ENCODE measurements at regions not wholly inside any gene's neighbourhood (a gene's known extent, or its start where the extent isn't known, plus 50 kb on each side); places are given as distances from the start of the nearest gene placed in this dataset.
A peak's percentile ranks its signal among the peaks of the same experiment; 100 is the strongest.

DNA sequence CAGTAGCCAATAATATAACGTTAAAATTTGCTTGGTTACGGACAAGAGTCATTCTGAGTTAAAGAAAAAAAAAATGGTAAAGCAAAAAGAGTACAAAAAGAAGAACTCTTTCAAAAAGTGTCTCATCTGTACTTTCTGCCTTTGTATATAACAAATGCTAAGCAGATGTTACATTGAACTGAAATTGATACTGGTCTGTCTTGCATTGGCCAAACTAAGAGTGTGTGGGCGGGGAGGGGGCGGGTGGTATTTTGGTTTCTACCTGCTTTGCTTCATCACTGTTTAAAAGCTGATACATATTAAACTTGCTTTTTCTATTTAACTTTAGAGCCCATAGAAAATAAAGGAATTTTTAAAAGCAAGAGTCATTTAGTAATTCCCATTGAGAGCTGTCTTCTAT is 215.0 kb upstream of the THBS1 start:
- DNase-seq = no peak

DNA sequence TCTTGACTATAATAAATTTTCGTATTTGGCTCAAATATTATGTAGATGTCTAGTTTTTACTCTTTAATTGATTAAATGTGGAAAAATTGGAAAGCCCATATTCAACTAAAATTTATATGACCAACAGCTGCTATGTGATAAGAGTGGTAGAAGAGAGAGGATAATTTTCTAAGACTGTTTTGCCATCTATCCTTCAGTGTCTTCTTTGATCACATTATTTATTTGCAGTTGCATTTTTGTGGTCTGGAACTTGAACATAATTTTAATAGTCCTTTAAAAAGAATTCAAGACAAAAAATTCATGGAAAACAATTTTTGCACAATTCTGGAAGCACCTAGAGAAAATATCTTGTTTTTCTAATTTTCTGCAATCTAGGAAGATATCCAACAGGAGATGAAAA is 213.3 kb upstream of the THBS1 start:
- no peak for DNase-seq

DNA sequence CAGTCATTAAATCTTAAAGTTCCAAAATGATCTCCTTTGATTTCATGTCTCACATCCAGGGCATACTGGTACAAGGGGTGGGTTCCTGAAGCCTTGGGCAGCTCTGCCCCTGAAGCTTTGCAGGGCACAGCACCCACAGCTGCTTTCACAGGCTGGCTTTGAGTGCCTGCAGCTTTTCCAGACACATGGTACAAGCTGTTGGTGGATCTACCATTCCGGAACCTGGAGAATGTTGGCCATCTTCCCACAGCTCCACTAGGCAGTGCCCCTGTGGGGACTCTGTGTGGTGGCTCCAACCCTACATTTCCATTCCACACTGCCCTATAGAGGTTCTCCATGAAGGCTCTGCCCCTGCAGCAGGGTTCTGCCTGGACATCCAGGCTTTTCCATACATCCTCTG is 211.1 kb upstream of the THBS1 start:
- DNase-seq = no peak

DNA sequence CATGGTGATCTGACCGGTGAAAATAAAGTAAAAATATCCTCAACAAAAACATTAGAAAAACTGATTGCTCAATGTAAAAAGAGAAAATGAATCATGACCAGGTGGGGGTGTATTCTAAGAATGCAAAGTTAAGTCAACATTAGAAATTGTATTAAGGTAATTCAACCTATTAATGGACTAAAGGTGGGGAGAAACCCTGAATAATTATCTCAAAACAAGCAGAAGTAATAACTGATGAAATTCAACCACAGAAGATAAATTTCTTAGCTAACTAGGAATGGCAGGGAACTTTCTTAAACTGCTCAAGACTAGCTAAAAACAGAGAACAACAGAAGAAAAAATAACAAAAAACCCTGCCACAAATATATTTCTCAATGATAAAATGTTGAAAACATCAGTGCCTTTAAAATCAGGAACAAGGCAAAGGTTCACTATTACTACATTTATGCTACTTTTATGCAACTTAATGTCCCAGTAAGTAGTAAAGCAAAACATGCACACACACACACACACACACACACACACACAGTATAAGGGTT is 204.4 kb upstream of the THBS1 start:
- peak; percentile 34 for DNase-seq

DNA sequence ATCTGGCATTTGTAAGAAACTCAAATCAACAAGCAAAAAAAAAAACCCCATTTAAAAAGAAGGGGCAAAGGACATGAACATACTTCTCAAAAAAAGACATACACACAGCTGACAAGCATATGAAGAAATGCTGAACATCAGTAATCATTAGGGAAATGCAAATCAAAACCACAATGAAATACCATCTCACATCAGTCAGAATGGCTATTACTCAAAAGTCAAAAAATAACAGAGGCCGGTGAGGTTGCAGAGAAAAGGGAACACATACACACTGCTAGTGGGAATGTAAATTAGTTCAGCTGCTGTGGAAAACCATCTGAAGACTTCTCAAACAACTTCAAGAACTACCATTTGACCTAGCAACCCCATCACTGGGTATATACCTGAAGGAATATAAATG is 199.4 kb upstream of the THBS1 start:
- no peak for DNase-seq

DNA sequence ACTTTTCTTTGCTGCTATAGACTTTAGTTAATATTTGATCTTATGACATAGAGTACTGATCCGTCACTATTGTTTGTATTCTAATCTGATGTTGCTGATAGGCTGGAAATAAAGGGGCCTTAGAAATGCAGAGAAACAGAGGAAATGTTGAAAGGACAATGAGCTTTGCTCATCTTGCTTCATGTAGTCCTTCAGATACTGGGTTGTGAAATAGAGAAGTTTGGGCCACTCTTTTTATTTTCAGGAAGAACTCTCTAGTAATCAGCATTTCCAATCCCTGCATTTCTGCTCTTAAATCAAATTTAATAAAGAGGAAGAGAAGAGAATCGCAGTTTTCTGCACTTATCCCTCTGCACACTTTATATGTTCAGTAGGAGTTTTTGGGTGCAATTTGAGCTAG is 192.8 kb upstream of the THBS1 start:
- peak; percentile 26 for DNase-seq

DNA sequence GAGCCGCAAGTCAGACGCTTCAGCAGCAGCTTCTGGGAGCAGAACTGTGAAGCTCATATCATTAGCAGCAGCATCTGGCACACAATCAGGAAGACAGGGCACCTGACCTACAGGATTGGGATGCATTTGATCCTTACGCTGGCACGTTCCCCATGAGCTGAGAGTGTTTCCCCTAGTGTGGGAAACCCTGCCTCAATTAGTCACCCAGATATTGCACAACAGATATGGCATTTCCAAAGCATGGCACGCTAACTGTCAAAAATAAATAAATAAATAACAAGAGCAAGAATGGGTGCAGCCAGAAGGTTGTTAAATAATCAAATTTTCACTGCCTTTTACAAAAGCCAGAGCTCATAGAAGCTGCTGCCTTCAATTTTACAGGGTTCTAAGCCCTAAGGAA is 189.6 kb upstream of the THBS1 start:
- DNase-seq = no peak

DNA sequence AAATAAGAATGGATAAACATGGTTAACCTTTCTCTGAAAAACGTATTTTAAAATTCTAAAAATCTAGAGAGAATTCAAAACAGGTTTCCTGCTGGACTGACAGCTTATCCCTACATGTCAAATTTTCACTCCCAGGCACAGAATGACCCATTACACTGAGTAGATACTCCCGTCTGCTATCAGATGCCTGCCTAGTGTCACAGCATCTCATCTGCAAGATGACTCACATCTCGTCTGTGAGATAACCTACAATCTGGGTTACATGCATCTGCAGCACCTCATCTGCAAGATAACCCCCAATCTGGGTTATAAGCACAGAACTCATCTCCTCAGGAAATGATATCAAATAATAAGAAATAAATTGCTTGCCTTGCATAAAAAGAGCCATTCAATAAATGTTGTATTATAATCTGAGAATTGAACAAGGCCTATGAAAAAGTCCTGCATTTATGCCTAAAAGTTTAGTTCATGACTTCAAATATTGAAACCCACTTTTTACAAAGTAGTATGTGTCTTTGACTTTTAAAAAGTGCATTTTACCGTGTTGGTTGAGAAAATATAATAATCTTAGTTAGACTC is 188.3 kb upstream of the THBS1 start:
- no peak for DNase-seq

DNA sequence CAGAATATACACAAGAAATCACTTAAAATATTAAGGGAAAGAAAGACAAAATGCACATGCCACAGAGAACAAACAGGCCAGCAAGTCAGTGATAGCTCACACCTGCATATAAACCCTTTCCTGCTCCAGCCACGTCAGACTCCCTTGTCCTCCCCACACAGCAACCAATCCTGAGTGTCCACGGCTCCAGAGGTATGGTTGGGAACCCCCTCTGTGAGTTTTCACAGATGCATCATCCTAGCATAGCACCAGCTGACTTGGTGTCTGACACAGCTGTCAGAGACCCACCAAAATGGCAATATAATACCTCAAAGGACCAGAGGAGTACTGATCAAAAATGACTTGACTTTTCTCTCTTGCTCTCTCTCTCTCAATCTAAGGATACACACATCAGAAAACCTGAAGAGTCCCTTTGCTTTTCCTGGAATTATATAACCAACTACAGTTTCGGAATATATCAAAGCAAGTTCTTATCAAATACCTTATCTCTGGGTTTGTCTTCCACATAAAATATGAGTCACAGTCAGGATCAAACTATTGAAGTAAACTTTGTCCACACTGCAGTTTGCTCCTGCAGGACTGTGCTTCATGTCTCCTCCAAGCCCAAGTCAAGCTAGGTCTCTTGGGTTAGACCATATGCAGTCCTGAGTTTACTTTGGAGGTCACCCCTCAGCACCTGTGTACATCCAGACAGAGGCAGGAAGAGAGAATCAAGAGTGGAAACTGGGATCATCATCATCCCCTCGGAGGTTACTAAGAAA is 187.1 kb upstream of the THBS1 start:
- no peak for DNase-seq

DNA sequence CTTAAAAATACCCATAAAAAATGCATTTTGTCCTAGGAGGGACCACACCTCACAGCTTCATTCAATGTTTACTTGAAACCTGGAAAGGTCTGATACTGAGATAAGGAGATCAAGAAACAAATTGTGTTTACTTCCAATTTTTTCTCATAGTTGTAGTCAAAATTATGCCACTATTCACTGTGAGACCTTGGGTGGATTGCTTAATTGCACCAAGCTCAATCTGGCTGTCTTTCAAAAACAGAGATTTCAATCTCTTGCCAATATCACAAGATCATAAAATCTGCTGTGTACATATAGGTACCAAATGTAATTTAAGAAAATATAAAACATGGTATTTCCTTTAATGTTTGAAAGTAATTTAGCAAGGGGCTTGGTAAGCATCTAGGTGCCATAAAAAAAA is 186.4 kb upstream of the THBS1 start:
- no peak for DNase-seq

DNA sequence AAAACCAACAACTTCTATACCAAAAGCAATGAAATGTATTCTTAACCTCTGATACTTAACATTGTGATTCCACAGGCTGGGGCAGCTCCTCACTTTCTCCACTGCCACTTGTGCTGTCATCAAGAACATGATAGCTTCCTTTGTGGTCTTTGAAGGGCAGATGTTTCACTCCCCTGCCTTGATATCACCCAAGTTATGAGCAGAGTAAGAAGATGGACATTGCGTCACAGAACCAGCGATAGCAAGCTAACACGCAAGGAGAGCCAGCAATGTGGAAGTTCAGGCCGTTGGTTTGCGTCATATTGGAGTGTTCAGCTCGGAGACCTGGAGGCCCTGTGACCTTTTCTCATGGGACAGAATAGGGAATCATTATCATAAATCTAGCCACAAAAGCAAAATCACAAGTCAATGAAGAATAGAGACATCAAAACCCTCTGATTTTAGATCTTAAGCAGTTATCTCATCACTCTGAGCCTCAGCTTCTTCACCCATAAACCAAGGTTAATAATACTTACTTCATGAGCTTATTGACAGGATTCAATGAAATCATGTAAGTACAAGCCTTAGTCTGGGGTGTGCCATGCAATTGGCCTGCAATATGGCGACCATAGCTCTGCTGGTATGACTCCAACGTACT is 183.8 kb upstream of the THBS1 start:
- DNase-seq = peak; percentile 90

DNA sequence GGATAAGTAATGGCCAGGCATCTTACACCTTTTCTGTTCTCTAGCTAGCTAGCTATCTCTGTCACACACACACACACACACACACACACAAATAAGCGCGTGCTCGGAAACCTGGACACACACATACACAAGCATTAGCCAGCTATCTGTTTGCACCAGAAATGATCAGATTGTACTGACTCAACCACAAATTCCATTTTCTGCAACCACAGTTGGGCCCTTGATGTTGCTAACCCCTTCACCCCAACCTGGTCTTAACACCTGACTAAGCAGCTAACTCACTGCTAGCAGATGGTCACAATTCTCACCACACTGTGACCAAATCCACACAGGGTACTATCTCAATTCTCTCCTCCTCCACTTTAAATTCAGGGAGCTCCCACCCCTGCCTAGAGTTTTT is 183.0 kb upstream of the THBS1 start:
- DNase-seq = peak; percentile 78

DNA sequence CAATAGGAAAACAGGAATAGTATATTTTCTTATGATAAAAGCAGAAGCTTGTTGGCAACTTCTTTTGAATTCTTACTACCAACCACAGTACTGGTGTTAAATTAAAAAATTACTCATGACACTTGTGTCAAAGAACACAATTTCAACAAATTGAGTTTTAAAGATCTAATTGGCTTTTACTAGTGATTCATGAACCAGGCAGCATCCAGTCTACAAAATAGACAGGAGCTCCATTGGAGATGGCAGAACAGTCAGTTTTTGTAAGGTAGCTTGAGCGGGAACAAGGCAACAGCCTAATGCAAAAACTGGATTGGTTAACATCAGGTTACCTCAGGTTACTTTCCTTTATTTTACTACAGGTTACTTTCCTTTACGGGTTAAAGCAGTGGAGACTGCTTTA is 181.3 kb upstream of the THBS1 start:
- no peak for DNase-seq

DNA sequence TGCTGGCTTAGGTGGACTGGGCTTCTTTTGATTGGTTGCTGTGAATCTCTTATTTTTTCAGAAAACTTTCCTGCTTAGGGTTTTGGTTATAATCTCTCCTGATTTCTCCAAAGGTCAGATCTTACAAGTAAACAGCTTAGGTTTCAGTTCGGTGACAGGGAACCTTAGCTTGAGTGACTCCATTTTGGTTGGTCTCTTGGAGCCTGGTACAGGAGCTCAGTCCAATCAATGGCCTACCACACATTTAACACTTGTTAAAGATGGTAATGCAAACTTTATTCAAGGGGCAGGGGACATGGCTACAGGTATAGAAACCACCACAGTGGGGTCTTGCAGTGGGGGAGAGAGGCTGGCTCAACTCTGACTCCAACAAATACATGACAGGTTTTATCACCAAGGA is 180.9 kb upstream of the THBS1 start:
- DNase-seq = no peak

DNA sequence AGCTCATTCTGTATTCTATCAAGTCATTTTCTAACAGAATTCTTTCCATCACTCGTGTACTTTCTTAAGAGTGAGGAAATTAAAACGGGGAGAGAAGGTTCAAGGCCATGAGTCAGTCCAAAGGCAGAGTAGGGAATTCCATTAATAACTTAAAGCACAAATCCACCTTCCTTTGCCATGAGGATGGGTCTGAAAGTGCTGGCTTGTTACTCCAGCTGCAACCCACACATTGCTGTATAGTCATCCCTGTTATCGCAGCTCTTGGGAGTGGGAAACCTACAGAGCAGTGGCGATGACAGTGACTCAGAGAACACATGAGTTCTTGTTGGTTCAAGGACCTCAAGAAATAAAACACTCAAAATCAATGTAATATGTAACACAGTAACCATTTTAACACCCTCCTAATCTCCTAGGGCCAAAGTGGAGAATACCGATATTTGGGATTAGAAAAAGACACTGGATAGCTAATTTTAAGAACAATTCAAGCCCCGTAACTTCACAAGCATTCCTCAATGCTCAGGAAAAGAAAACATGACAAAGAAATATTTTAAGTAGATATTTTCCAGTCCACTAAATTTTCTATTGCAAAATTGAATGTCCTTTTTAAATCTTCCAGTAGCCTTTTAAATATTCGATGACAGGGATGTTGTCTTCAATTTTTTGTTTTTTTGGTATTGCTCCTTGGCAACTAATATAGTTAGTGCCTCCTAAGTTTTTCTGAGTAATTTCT is 179.9 kb upstream of the THBS1 start:
- DNase-seq = no peak

DNA sequence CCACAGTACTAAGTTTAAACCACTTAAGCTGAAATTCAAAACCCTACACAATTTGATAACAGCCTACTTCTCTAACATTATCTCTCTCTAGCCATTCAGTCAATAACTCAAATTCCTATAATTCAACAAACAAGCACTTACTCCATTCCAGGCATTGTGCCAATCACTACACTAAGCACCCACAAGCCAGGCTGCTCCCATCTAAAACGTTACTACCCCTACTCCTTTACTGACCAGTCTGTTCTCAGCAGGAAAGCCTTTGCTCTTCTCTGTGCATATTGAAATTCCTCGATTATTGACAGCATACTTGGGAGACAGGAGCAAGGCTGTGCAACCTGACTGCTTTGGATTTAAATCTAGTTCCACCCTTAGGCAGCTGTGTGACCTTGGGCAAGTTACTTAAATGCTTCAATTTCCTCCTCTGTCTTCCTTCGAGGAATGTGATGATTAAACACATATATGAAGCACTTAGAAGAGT is 177.2 kb upstream of the THBS1 start:
- DNase-seq = peak; percentile 77

DNA sequence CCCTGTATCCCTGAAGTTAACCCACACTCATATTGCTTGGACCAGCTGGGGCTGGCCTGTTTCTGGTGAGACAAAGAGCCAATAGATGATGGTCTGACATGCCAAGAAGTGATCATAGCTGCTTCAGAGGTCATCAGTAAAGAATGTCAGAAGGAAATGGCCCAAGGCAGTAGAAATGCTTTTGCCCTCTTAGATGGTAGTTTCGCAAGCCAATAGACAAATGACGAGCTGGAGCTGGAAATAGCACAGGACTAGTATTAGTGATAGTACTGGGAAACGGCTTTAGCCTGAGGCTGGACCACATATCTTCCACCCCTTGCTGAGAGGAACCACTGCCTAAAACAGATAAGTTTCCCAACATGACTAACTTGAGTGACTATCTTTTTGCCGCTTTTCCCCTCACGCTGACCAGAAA is 176.1 kb upstream of the THBS1 start:
- DNase-seq = peak; percentile 84

DNA sequence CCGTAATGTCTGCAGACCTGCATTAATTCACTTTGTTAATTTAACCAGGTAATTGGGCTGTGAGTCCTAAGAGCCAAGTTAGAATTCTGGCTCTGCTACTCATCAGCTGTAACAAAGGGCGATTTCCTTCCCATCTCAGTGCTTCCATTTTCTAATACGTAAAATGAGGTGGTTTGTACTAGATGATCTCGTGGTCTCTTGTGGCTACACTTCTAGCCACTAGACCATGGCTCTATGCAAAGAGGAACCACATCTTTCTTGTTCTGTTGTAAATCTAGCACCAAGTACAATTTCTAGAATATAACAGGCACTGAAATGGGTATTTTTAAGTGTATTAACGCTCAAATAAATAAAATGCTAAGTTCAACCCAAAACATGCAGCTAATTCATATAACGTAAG is 174.4 kb upstream of the THBS1 start:
- DNase-seq = no peak

DNA sequence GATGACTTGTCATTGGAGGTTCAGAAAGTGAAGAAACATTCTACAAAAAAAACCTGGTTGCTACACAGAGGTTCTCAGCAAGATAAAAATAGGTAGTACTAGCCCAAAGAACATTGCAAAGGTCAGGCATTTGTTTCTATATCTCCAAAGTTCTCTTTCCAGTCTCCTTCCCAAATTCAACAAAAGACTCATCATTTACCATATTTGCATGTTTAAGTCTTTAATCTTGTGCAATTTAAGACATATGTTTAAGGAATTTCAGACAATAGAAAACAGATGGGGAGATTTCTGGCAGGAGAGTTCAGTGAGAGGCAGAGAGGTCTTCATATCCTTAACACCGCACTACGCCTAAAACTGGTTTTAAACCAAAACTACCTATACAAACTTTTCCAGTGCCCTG is 173.8 kb upstream of the THBS1 start:
- DNase-seq = no peak

DNA sequence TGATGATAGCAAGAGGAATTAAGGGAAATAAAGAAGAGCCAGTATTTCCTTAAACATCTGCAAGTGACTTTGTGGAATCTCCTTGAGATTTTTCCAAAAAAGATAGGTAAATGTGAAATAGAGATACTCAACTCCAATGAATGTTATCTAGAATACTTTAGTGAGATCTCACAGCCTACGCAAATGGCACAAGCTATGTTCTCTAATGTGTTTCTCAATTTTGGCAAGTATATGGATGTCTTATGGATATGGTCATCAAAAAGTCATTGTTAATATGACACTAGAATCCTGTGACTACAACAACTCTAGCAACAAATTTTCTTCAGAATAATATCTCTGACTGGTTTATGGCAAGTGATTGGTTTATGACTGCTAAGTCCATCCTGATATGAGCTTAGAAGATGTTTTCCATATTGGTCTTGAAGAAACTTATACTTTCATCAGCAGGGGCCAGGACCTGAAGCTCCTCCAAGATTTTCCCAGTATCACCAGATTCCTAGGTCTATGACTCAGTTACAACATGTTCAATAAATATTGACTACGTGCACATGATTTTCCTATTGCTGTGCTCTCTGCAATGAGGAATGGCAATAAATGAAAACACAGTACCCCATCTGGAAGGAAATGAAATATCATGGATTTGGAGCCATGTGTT is 170.9 kb upstream of the THBS1 start:
- no peak for DNase-seq

DNA sequence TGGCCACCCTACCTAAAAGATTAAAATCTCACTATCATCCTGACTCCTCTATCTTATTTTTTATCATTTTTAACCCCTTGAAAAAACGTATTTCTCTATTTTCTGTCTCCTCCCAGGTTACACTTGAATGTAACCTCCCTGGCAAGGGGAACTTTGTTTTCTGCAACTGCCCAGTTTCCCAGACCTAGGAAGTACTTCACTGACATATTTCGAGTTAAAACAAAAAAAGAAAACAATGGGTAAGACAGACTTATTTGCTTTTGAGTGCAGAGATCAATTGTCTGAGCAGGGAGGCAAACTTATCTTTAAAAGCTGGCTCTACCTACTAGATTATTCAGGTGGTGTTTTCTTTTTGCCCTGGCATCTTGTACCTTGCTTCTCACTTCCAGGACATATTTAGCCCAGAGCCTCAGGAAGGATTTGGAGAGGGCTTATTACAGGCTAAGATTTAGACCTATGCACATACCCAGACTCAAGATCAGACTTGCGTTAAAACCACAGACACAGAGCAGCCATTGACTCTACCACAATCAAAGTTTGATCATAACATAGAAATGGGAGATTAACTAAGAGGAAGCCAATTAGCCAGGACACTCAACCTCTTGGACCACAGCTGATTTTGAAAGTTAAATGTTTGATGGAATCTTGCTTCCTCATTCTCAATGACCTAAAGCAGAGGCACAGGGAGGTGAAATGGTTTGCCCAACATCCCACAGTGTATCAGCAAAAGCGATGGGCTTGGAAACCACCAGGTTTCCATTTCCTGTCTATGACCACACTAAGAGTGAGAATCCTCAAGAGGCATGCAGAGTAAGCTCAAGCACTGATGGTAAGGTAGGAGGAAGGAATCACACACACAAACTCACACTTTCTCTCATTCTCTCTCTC is 169.5 kb upstream of the THBS1 start:
- peak; percentile 63 for DNase-seq

DNA sequence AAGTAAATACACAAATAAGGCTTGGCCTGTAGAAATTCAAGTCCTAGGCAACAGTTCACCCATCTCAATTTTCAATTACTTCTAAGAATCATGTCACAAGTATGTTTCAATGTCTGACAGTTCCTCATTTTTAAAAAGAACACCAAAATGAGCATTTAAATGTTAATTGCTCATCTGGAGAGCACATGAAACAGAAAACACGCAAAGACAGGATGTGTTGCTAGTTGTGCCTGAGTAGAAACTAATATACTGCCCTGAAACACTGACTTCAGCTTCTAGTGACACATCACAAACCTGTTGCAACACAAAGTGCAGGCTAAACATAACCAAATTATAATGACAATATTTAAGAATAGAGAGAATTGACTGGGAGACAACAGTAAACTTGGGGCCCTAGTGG is 167.3 kb upstream of the THBS1 start:
- no peak for DNase-seq
